ENCODE measurements at regions not wholly inside any gene's neighbourhood (a gene's known extent, or its start where the extent isn't known, plus 50 kb on each side); places are given as distances from the start of the nearest gene placed in this dataset.
"Not testable (repeated sequence)": the region's sequence is repeated elsewhere in the genome, so short reads cannot be mapped to it uniquely, and the experiment has no call there.

DNA sequence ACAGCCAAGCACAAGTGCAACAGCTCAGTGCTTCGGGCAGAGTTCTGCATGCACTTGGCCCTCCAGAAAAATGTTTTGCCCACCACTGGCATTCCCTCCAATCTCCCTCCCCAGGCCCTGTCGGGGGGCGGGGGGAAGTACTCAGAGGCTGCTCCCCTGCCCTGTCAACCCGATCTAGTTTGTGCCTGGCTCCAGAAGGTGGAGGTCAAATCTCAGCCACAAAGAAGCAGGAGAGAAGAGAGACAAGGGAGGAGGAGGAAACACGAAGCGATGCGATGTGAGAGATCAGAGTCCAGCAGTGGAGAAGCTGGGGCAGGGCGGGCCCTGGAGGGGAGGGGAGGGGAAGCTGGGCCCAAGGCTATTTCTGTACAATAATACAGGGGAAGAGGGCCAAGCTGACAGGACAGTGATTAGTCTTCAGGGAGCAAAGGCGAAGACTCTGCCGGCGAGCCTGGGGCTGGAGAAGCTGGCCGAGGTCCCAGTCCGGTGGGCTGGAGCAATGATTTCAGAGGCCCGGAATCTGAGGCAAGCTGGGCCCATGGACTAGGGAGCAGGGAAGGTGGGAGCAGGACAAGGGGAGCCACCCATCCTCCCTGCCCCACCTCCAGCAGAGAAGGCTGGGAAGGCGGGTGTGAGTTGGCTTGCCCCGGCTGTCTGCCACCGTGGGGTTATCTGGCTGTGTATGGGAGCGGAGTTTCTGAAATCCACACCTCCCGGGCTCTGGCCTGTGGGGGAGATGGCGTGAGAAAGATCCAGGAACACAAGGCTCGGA lies 167.1 kb downstream of the EFNB1 start:
- no peak for DNase-seq (ENCODE audit: low spot score)

DNA sequence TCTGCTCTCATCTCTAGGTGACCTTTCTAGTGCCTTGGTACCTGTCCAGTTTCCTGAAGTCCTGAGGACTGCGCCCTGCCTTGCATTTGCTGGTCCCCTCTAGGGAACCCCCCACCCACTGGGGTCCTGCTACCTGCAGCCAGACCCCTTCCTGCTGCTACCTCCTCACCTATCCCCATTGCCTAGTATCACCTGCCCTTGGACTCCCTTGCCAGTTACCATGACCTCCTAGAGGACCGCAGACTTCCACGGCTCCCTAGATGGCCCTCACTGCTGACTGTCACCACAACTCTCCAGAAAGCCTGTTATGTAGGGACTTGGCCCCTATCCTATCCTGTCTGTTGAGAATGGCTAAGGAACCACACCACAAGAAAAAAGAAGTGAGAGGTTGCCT lies 166.6 kb downstream of the EFNB1 start:
- DNase-seq (ENCODE audit: low spot score): no peak

DNA sequence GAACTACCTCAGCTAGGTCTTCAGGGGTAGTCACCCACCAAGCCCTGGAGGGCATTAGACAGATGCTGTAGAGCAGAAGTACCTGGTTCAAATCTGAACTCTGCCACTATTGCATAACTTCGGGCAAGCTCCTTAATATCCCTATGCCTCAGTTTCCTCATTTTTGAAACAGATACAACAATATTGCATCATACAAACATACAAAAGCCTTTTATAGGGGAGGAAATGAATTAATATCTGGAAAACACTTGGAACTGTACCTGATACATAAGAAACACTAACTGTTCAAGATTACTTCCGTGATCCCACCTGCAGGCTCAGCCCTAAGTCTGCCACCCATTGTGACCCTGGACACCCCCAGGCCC lies 166.1 kb downstream of the EFNB1 start:
- no peak for DNase-seq (ENCODE audit: low spot score)

DNA sequence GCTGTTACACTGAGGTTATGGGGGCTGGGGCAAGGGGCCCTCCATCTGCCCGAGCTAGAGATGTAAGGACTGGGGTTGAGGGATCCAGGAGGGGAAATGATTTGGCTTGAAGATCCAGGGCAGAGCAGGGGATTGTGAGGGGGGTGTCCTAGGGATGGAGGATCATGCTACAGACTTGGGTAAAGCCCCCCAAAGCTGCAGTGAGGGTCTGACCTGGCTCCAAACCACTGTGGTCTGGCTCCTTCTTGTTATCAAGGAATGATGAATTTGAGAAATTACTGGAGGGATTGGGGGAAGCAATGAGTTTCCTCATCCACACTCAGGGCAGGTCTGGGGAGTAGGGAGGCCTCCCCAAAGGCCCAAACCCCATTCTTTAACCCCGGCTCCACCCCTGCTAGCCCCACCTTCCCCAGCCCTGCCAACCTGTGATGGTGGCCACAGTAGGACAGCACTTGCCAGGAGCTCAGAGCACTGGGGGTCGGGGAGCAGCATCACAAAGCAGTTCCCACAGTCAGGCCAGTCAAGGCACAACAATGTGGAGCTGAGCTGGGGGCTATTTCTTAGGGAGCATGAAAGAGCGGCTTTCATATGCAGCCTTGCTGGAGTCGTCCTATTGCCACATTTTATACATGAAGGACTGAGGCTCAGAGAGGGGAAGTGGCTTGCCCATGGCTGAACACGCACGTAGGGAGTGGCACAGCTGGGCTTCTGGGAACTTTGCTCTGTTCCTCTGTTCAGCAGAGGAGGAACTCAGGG lies 165.5 kb downstream of the EFNB1 start:
- no peak for DNase-seq (ENCODE audit: low spot score)

DNA sequence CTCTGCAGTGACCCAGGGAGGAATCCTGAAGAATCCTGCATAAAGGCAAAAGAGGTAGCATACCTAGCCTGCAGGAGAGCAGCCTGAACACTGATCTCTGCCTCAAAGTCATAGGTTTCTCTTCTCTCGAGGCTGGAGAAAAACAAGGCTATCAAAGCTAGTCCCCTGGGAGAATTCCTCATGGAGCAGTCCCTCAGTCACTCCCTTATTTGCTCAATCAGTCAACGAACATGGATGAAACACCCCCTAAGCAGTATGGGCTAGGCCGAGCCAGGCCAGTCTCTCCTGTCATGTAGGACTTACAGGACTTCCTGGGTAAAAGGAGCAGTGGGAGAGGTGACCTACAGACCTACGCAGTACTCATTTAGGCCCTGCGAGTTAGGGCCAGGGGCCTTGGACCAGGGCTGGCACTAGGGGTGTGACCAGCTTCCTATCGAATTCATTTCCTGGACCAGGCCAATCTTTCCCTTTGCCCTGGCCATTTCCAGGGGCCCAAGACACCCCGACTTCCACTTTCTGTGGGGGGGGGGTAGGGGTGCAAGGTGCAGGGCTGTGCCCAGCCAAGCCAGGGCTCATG lies 164.1 kb downstream of the EFNB1 start:
- DNase-seq (ENCODE audit: low spot score): no peak

DNA sequence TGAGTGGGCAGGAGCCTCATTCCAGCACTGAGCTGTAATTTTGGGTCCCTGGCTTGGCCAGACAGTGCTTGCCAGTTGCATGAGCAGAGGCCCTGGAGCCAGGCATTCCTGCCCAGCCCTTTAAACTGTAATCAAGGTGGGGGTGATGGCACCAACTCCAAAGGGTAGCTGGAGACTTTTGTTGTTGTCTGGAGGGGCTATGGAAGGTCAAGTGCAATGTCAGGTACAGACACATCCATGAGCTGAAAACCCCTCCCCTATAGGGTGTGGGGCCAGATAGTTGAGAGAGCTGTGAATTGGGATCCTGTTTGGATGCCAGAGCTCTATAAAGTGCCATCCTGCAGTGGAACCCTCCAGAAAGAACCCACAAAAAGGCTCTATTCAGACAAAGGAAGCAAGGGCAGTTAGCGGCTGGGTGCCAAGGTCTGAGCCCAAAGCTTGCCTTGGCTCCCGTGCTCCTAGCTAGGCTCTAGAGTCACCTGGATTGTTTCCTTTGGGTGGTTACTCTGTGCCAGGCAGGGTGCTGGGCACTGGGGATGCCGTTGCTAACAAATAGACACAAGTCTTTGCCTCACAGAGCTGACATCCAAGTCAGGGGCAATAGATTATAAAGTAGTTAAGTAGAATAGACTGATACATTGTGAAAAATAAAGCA lies 163.0 kb downstream of the EFNB1 start:
- no peak for DNase-seq (ENCODE audit: low spot score)

DNA sequence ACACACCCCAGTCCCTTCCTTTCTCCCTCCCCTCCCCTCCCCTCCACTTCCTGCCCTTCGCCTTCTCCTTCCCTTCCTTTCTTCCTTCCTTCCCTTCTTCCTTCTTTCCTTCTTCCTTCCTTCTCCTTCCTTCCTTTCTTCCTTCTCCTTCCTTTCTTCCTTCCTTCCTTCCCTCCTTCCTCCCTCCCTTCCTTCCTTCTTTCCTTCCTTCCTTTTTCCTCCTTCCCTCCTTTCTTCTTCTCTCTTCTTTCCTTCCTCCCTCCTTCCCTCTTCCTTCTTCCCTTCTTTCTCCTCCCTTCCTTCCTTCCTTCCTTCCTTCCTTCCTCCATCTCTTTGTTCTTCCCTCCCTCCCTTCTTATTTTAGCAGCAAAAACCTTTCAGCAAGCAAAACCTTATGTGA lies 162.1 kb downstream of the EFNB1 start:
- no peak for DNase-seq (ENCODE audit: low spot score)

DNA sequence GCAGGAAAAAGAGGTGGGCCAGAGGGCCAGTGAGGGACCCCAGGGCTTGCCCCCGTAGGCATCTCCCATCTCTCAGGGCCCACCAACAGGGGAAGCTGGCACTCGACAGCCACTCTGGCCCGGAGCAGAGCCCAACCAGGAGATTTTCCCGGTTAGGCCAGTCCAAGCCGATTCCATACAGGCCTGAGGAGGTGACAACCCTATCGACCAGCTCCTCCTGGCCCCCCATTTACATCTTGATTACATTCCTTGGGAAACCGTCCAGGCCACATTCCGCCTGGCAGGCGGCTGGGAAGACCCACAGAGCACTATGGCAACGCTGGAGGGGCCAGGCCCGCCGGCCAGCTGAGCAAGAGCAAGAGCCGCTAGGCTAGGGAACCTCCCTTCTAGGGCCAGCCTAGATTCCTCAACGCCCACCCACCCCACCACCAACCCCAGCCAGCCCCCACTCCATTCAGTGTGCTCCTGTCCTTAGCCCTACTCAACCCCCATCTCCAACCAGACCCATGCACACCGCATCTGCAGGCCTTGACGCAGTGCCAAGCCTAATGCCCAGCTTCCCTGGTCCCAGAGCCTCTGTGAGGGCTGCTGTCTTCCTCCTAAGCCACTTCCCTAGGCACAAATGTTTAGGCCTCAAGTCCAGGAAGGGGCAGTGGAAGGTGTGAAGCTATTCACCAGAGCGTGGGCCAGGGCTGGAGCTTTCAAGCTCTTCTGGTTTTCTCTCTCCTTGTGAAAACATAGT lies 161.2 kb downstream of the EFNB1 start:
- DNase-seq (ENCODE audit: low spot score): peak; percentile 15

DNA sequence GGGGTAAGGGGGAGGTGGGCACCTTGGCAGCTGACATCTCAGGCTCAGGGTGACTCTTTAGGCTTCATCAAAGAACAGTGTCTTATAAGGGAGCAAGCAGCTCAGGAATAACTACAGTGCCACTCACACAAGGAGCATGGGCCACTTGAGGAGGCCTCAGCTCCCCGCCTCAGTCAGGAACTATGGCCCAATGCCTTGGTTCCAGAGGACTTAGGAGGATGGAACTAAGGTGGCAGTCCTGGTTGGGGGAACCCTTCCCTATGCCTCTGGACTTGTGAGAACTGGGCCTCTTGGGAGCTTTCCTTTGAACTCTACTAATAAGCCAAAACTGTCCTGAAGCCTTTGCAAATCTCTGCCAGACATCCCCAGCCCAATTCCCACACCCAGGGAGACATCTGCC lies 160.6 kb downstream of the EFNB1 start:
- no peak for DNase-seq (ENCODE audit: low spot score)

DNA sequence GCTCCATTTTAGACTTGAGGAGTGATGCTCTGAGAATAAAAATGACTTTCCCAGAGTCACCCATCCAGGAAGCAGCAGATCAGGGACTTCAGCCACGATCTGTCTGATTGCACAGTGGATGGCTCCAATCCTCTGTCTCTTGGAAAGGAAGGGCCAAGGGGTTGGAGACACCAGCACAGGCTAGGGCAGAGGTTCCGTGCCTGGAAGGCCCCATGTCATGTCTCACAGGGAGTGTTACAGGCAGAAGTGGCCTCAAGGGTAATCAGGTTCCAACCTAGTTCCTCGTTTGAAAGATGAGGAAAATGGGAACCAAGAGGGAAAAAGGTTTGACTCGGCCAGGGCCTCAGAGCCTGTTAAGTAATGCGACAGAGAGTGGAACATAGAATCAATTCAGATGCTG lies 160.0 kb downstream of the EFNB1 start:
- DNase-seq (ENCODE audit: low spot score): no peak

DNA sequence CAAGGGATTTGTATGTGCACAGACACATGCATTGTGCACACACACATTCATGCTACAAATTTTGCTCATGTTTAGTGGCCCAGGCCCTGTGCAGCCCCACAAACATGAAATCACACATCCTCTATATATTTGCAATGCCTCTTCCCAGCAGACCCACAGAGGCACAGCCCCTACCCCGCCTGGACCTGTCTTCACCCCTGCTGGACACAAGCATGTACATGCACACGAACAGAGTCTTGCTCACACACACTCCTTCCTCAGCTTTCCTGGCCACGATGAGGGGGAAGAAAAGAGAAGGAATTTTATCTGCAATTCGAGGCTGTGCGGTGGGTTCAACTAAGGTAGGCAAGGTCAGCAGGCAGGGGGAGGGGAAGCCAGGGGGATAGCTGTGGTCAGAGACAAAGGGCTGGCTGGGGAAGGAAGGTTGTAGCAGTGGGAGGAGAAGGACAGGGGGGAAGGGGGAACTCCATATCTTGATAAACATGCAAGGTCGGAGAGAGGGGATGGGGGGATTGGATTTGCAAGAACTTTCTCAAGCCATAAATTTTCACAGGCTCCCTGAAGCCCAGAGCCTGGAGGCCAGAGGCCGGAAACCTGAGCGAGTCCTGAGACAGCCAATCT lies 156.4 kb downstream of the EFNB1 start:
- DNase-seq (ENCODE audit: low spot score): no peak

DNA sequence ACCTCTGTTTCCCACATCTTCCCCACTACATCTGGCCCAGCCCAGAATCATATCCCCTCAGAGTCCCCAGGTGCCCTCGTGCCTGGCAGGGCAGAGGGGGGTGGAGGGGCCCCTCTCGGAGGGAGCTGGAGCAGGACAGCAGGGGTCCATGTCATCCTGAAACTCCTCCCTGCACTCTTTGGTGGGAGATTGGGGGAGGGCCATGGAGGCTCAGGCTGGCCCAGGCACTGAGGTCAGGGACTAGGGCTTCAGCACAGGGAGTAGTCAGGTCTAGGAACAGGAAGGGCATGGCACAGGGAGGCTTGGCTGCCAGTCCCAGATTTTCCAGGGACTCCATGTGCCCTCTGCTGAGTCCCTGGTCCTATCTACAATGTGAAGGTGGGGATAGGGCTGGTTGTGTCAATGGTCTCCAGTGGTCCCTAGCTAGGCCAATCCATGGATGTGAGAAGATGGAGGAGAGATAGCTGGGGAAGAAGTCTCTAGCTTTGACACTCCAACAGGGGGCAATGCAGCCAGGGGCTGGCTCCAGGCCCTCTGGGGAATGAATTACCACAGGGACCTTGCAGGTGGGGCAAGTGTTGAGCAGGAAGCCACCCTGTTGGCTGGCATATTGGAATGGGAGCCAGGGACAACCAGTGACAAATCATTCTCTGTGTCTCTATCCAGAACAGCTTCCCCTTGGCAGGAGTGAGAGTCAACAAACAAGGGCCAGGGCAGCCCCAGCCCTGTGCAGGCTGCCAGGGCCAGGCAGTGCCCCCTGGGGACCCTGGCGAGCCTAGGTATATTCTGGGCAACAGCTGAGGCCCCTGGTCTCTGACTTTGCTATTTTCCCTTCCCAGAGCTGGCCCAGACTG lies 154.4 kb downstream of the EFNB1 start:
- DNase-seq (ENCODE audit: low spot score): no peak

DNA sequence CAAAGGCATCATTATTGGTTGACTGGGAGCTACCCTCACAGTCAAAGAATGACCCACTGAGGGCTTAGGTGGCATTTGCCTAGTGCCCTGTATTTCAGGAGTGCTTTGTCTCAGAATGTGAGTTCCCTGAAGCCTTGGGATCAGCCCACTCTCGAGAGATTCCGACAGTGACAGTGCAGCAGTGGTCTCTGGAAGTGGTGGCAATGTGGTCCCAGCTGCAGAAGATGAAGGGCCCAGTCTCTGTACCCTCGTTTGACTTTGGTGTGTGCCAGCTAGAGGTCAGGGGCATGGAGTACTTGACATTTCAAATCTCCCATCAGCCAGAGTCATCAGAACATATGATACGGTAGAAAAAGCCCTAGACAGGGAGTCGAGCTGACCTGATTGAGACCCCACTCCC lies 153.7 kb downstream of the EFNB1 start:
- DNase-seq (ENCODE audit: low spot score): no peak

DNA sequence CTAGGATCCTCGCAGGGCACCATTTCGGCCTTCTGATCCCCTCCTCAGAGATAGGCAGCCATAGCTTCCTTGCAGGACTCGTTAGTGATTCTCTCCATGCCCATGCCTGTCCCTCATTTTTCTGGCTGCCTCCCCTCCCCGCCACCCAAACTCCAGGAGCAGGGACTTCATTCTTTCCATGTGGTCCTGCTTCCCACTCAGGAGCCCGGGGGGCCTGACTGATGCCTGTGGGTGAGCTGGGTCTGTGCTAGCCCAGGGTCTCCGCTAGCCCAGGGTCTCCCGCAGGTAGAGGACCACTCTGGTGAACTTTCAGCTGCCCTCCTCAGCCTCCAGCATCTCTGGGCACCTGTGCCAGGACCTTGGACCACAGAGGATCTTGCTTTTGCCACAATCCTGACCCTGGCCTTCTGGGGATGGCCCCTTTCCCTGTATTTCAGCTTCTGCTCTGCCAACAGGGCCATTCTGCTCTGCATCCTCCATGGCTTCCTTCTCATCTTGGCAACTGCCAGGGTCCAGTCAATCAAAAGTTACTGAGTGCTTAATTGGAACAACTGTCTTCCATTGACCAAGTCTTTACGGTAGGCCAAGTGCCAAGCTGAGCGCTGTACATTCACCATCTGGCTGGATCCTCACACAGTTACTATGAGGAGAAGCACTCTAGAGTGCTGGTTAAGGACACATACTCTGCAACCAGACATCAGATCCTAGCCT lies 152.2 kb downstream of the EFNB1 start:
- DNase-seq (ENCODE audit: low spot score): no peak

DNA sequence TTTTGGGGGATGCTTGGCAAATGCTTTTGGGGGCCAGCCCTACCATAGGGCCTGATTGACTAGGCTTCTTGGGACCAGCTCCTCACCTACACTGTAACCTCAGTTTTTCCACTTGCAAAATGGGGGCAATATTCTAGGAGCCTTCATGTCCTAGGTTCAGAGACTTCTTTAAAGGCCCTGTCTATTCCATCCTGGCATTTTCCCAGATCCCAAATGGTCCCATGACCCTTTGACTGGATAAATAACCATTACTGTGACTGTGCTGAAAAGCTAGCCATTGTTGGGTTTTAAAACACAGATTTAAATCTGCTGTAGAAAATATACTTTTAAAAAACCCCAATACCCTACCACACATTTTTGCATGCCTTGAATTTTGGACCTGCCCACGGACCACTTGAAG lies 149.8 kb downstream of the EFNB1 start:
- no peak for DNase-seq (ENCODE audit: low spot score)

DNA sequence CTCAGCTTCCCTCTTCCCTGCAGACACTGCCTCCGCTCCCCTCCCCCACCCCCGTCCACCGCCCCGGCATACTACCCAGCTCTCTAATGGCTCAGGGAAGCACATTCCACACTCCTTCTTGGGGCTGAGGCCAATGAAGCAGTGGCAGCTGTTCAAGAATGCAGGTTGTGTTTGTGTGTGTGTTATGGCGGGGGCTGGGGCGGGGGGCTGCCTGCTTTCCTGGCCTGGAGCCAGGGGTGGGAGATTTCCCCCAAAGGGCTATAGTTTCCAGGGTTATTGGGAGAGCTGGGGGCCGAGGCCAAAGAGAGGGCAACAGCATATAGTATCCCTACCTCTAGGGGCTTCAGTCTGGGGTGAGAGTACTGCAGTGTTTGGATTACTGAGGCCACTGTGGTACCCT lies 149.4 kb downstream of the EFNB1 start:
- DNase-seq (ENCODE audit: low spot score): no peak

DNA sequence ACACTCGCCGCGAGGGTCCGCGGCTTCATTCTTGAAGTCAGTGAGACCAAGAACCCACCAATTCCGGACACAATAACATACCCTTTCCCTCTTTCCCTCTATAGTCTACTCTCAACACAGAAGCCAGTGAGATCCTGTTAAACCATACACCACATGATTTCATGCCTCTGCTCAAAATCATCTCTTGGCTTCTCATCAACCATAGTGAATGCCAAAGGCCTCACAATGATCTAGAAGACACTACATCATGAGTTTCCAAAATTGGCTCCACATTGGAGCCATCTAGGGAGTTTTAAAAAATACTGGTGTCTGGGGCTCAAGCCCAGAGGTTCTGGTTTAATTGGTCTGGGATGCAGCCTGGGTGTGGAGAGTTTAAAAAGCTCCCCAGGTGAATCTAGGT lies 124.5 kb downstream of the EFNB1 start:
- no peak for DNase-seq (ENCODE audit: low spot score)

DNA sequence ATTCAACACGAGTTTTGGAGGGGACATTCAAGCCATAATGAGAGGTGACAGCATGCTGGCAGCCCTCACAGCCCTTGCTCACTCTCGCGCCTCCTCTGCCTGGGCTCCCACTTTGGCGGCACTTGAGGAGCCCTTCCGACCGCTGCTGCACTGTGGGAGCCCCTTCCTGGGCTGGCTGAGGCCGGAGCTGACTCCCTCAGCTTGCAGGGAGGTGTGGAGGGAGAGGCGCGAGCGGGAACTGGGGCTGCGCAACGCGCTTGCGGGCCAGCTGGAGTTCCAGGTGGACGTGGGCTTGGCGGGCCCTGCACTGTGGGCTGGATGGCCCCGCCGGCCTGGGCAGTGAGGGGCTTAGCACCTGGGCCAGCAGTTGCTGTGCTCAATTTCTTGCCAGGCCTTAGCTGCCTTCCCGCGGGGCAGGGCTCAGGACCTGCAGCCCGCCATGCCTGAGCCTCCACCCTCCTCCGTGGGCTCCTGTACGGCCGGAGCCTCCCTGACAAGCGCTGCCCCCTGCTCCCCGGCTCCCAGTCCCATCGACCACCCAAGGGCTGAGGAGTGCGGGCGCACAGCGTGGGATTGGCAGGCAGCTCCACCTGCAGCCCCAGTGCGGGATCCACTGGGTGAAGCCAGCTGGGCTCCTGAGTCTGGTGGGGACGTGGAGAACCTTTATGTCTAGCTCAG lies 123.3 kb downstream of the EFNB1 start:
- not testable (repeated sequence) for DNase-seq (ENCODE audit: low spot score)

DNA sequence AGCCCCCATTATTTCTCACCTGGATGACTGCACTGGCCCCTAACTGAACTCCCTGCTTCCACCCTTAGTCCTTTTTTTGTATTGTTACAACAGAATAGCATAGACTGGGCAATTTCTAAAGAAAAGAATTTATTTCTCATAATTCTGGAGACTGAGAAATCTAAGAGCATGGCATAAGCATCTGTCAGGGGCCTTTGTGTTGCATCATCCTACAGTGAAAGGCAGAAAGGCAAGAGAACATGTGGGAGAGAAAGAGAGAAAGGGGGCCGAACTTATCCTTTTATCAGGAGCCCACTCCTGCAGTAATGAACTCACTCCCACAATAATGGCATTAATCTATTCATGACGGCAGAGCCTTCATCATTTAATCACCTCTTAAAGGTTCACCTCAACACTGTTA lies 122.1 kb downstream of the EFNB1 start:
- no peak for DNase-seq (ENCODE audit: low spot score)
